GM12872 (cell line): ENCODE measurements at regions not wholly inside any gene's neighbourhood (a gene's known extent, or its start where the extent isn't known, plus 50 kb on each side); places are given as distances from the start of the nearest gene placed in this dataset.

Experiments used
- TF ChIP-seq, protein P1 (sequence below): IDR thresholded peaks from 3 replicates; pipeline ENCODE4 v1.5.1; 2011; ENCODE audit warnings: low read depth, mild to moderate bottlenecking, low read length, moderate library complexity; ENCODE audit not compliant: insufficient read depth

DNA sequence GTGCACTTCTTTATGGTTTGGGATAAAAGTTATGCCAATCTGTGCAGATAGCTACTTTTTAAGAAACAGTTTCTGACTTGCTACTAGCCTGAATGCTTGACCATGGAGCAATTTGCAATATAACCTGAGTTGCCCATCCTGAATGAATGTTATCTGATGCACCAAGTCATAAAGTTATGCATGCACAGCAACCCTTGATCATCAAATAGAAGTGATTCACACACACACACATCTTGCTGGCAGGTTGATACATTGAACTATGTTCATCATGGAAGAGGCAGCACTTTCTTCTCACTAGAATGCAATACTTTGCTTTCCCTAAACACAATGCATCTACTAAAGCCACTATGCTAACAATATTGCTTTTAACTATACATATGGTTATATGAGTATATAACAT, 311.5 kb downstream of the RFC3 start:
- TF ChIP-seq, protein P1, sequence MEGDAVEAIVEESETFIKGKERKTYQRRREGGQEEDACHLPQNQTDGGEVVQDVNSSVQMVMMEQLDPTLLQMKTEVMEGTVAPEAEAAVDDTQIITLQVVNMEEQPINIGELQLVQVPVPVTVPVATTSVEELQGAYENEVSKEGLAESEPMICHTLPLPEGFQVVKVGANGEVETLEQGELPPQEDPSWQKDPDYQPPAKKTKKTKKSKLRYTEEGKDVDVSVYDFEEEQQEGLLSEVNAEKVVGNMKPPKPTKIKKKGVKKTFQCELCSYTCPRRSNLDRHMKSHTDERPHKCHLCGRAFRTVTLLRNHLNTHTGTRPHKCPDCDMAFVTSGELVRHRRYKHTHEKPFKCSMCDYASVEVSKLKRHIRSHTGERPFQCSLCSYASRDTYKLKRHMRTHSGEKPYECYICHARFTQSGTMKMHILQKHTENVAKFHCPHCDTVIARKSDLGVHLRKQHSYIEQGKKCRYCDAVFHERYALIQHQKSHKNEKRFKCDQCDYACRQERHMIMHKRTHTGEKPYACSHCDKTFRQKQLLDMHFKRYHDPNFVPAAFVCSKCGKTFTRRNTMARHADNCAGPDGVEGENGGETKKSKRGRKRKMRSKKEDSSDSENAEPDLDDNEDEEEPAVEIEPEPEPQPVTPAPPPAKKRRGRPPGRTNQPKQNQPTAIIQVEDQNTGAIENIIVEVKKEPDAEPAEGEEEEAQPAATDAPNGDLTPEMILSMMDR: no peak

DNA sequence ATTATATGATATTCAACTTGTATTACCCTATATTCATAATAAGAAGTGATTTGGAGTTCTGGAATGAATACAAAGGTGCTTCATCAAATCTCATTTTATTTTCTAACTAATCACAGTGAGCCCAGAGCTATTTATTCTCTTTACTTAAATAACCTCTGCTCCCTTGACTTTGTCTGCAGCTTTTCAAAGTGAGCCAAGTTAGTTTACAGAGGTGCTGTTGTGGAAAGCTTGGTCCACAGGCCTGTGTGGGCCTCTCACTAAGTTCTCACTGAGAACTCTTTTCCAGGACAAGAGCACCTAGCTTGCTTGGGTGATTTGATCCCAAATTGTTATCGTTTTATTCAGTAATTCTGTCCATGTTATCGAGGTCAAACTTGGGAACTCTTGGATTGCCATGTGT, 319.3 kb downstream of the RFC3 start:
- TF ChIP-seq, protein P1: no peak

DNA sequence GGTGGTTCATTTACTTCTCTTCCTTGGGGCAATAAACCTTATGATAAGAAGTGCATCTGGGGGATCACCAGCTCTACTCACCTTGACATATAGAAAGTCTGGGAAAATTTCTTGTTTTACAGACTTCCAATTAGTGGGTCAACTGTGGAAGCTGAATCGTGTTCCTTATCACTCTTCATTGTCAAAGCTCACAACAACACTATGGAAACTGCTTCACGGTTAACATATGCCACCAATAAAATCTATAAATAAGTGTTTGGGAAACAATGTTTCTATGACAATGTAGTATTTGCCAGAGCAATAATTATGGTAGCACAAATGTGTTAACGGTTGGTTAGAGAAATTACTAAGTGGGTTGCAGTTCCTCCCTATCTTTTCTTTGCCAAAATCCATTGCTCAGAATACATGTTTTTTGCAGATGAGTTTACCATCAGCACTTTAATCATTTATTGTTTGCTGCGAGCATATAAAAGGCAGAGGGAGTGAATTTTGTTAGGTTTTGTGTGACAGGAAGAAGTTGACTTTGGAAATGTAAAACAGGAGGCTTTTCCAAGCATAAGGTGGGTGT, 321.8 kb downstream of the RFC3 start:
- TF ChIP-seq, protein P1: no peak

DNA sequence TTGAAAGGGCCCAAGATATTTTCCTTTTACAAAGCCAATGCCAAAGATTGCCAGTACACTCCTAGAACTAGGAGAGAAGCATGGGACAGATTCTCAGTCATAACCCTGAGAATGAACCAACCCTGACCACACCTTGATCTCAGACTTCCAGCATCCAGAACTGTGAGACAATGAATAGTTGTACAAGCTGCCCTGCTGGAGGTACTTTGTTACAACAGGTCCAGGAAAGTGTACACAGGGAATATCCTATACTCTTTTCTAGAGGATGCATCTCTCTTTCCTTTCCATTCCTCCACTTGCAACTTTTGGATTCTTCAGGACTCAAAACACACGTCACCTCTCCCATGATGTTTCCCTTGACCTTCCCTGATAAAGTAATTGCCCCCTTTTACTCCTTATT, 325.7 kb downstream of the RFC3 start:
- TF ChIP-seq, protein P1: no peak

DNA sequence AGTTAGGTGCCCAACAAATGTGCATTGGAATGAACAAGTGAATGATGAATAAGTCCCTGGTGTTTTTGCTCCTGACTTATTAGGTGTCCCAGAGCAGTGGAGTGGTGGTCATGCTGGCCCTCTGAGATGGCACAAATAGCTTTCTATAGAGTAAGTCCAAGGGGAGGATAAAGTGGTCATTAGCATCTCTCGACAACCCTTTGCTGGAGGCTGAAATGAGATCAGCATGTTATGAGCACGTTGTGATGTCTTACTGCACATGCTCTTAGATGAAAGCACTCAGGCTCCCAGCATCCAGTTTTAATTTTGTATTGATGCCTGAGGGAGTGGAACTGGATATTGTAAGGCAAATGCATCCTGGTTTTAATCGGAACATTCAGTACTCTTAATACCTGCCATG, 326.2 kb downstream of the RFC3 start:
- TF ChIP-seq, protein P1: no peak

DNA sequence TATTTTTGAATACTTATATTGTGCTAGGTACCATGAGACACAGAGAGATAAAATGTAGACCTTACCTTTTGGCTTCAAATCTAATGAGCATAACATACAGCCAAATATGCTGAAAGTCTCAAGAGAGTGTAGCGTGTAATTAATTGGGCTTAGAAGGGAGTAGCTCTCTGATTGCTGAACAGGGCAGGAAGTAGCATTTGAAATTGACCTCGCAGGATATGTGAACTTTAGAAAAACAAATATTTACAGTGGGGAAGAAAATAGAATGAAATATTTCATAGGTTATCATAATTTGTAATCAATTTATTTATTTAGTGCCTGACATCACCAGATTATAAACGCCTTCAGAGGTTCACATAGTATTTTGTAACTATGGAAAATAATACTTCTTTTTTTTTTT, 327.1 kb downstream of the RFC3 start:
- TF ChIP-seq, protein P1: no peak

DNA sequence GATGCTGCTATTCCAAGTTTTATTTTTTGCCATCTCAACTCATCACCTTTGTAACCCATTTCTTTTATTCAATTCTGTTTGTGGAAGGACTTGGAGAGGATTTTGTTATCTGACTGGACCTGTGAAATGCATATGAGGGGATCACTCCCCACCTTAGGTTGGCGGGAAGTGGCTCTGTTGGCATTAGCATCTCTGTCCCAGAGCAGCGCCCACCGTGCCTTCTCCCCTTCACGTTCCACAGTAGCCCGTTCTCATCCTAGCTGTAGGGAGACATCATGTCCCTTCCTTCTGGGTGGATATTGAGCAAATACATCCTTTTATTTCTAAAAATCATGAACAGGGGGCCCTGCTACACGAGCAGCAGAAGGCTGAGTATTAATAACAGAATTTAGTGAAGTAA, 330.4 kb downstream of the RFC3 start:
- TF ChIP-seq, protein P1: no peak
